HG02642 (cell line): ENCODE measurements at regions not wholly inside any gene's neighbourhood (a gene's known extent, or its start where the extent isn't known, plus 50 kb on each side); places are given as distances from the start of the nearest gene placed in this dataset.
"Not testable (repeated sequence)": the region's sequence is repeated elsewhere in the genome, so short reads cannot be mapped to it uniquely, and the experiment has no call there.

Source experiments
- ATAC-seq: cut with Tn5 transposase; IDR thresholded peaks from one replicate; pipeline ENCODE4 v1.9.1; 2021; ENCODE audit warnings: mild to moderate bottlenecking; ENCODE audit not compliant: unreplicated experiment, poor library complexity

- ATAC-seq = no peak
Observed at GRCh38 chr2:189231719-189232323, 52.3 kb upstream of the COL5A2 start.

- peak; percentile 77 for ATAC-seq
Observed at GRCh38 chr2:189232759-189233406, 53.3 kb upstream of the COL5A2 start.

- ATAC-seq = no peak
Observed at GRCh38 chr2:189233527-189233926, 54.0 kb upstream of the COL5A2 start.

- no peak for ATAC-seq
Observed at GRCh38 chr2:189234991-189235390, 55.4 kb upstream of the COL5A2 start.

GRCh38 chr2:189236066-189236465 is 56.5 kb upstream of the COL5A2 start:
- ATAC-seq = no peak

GRCh38 chr2:189238903-189239302 is 59.3 kb upstream of the COL5A2 start:
- ATAC-seq = no peak

GRCh38 chr2:189243843-189244242 is 64.3 kb upstream of the COL5A2 start:
- not testable (repeated sequence) for ATAC-seq

- ATAC-seq = no peak
Observed at GRCh38 chr2:189247276-189247675, 67.7 kb upstream of the COL5A2 start.

GRCh38 chr2:189248141-189248540 is 68.6 kb upstream of the COL5A2 start:
- ATAC-seq = no peak

- ATAC-seq = no peak
Observed at GRCh38 chr2:189249171-189249570, 69.6 kb upstream of the COL5A2 start.

GRCh38 chr2:189249901-189250300 is 70.3 kb upstream of the COL5A2 start:
- no peak for ATAC-seq

- no peak for ATAC-seq
Observed at GRCh38 chr2:189252991-189253675, 73.6 kb upstream of the COL5A2 start.

- ATAC-seq = no peak
Observed at GRCh38 chr2:189253836-189254235, 74.3 kb upstream of the COL5A2 start.

- ATAC-seq = no peak
Observed at GRCh38 chr2:189254268-189254883, 74.8 kb upstream of the COL5A2 start.

GRCh38 chr2:189255711-189256110 is 76.2 kb upstream of the COL5A2 start:
- no peak for ATAC-seq

GRCh38 chr2:189258616-189259365 is 79.2 kb upstream of the COL5A2 start:
- no peak for ATAC-seq

- ATAC-seq = no peak
Observed at GRCh38 chr2:189260361-189260814, 80.8 kb upstream of the COL5A2 start.

GRCh38 chr2:189261431-189261841 is 81.9 kb upstream of the COL5A2 start:
- ATAC-seq = no peak

GRCh38 chr2:189261916-189262315 is 82.4 kb upstream of the COL5A2 start:
- no peak for ATAC-seq

- ATAC-seq = no peak
Observed at GRCh38 chr2:189265696-189266320, 86.2 kb upstream of the COL5A2 start.
